GM21447 (cell line): ENCODE measurements at regions not wholly inside any gene's neighbourhood (a gene's known extent, or its start where the extent isn't known, plus 50 kb on each side); places are given as distances from the start of the nearest gene placed in this dataset.

Source experiments
- ATAC-seq: cut with Tn5 transposase; IDR thresholded peaks from one replicate; pipeline ENCODE4 v1.9.1; 2021; ENCODE audit not compliant: unreplicated experiment

DNA sequence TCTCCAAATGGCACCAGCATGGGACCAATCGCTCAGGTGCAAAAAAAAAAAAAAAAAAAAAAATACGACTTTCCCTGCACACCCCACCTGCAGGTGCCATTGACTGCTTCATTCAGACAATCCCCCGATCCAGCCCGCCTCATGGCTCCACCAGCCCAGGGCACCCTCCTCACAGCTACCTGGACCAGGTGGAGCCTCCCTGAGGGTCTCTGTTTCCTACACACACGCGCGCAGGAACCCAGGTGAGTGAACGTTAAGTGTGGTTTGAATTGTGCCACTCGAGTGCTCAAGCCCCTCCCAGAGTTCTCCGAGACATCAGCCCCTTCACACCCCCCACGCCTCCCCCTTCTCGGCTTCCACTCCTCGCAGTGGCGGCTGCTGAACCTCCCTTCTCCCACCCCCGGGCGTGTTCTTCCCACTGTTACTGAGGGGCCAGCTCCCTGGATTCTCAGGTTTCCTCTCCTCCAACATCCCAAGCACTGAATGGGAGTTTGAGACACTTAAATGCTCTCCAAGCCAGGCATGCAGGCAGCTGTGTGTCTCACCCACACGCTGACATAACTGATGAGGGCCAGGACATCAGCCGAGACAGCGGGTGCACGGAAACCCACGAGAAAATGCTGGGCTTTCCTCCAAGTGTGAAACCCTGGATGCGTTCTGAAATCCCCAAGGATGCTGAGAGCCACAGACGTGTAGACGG is 88.8 kb upstream of the SNTG2 start:
- ATAC-seq, result no peak

GRCh38 chr2:860259-860855 is 90.3 kb upstream of the SNTG2 start:
- ATAC-seq, result no peak

- ATAC-seq, result no peak
Measured at GRCh38 chr2:858646-859045, 92.0 kb upstream of the SNTG2 start.

- no peak for ATAC-seq
Measured at GRCh38 chr2:857937-858336, 92.7 kb upstream of the SNTG2 start.

DNA sequence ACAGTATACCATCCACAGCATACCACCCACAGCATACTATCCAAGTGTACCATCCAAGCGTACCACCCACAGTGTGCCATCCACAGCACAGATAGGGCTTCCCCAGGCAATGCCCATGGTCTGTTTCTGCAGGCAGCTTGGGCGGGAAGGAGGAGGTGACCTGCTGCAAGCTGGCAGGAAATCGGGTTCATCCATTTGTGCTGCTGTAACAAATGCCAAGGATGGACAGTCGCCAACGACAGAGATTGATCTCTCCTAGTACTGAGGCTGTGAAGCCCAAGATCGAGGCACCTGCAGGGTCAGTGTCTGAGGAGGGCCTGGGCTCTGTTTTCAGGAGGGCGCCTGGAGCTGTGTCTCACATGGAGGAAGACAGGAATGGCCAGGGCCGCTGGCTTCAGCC is 93.6 kb upstream of the SNTG2 start:
- no peak for ATAC-seq

DNA sequence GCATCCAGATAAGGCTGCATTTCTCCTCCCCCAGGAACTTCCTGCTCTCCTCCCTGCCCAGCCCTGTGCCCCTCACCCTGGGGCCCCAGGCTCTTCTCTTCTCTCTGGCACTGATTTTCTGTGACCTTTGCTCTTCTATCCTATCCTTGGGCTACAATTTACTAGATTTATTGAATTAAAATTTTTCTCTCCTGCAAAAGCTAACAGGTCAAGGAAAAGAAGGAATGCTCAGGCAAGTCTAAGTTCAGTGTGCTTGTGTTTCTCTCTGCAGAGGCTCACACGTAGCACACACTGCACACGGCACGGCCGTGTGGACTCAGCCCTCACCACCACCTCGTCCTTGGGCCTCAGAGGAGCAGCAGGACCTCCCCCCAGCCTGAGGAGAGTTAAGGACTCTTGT is 94.2 kb upstream of the SNTG2 start:
- ATAC-seq, result no peak

- no peak for ATAC-seq
Measured at GRCh38 chr2:856041-856440, 94.6 kb upstream of the SNTG2 start.

- ATAC-seq, result no peak
Measured at GRCh38 chr2:855177-855576, 95.5 kb upstream of the SNTG2 start.

GRCh38 chr2:854460-854859 is 96.2 kb upstream of the SNTG2 start:
- no peak for ATAC-seq

- no peak for ATAC-seq
Measured at GRCh38 chr2:853203-853870, 97.3 kb upstream of the SNTG2 start.

- no peak for ATAC-seq
Measured at GRCh38 chr2:852168-852567, 98.5 kb upstream of the SNTG2 start.

GRCh38 chr2:851680-852079 is 99.0 kb upstream of the SNTG2 start:
- ATAC-seq, result no peak

GRCh38 chr2:851078-851477 is 99.6 kb upstream of the SNTG2 start:
- ATAC-seq, result no peak

GRCh38 chr2:850429-850828 is 100.2 kb upstream of the SNTG2 start:
- no peak for ATAC-seq

- no peak for ATAC-seq
Measured at GRCh38 chr2:848099-848498, 102.5 kb upstream of the SNTG2 start.

DNA sequence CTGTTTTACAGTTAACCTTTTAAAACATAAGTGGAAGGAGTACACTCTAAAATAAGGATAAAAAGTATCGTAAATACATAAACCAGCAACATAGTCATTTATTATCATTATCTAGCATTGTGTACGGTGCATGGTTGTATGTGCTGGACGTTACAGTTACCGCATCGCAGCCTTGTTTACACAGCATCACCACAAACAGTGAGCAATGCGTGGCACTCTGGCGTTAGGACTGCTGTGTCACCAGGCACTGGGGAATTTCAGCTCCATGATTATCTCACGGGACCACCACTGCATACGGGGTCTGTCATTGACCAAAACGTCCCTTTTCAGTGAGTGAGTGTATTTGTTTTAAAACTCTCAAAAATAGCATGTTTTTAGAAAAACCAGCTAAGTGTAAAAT is 103.0 kb upstream of the SNTG2 start:
- no peak for ATAC-seq

DNA sequence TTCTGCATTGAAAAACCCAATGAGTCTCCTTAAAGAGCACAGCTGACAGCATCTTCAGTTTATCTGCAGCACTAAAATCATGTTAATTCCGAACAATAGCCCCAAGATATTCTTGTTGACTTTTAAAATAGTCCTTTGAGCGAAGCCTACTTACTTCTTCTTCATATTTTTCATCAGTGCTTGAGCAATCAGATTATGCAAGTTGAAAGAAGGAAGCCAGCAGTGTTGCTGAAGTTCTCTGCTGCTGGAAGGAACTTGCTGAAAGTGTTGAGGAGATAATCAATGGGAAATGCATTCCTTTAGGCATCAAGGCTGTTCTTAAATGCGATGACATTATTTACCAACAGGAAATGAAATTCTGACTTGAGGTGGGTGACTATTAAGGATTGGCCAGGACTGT is 105.9 kb upstream of the SNTG2 start:
- ATAC-seq, result no peak

DNA sequence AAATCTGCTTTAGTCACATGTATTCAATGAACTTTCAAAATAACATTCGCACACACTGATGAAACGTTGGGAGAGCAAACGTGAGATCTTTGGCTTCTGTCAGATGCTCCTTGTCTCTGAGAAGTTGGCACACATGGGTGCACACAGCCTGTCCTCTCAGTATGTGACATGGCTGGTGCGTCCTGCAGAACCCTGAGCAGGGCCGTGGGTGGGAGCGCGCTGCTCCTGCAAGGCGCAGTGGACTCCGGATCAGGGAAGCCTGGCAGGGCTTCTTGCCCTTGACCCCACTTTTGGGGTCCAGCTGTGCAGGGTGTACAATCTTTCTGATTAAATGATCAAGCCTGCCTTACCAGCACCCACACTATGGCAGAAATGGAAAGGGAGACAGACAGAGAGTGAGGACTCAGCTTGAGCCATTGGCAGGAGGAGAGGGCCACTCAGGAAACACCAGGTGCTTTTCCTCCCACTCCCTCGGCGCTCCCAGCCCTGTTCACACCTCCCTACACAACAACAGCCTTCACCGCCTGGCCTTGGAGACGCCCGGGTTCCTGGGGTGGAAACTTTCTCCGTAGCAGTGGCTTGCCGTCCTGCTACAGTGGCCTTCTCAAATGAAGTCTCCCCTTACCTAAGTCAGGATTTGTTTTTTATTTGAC is 108.4 kb upstream of the SNTG2 start:
- ATAC-seq, result no peak

- no peak for ATAC-seq
Measured at GRCh38 chr2:841036-841435, 109.6 kb upstream of the SNTG2 start.

DNA sequence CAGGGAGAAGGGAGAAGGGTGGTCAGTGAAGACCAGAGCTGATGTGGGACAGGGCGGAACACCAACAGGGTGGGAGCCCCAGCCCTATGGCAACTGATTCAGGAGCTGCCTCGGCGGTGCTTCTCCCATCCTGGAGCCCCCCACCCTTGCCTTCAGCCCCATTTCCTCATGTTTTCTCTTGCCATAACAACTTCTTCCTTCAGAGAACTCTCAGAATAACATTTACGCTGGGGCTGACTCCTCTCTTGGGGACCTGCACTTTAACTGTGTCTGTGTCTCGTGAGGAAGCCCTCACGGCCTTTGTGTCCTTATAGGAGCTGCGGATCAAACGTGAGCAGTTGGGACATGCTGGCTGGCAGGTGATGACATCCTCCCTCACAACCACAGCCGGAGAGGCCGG is 116.4 kb upstream of the SNTG2 start:
- ATAC-seq, result no peak

DNA sequence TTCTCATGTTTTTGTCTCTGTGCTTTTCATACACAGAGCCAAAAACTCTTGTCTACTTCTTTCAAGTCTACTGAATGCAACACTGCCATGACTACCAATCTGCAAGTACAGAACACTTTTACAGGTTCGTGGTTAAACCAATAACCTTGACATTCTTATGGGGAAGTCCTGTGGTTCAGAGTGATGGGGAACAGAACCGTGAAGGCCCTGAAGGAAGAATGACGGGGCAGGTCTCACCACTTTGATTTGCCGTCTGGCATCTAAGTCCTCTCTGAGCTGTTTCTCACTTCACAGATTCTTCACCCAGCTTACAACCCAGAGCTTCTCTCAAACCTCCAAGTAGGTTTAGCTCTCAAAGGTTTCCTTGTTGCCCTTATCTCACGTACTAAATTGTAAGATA is 117.5 kb upstream of the SNTG2 start:
- no peak for ATAC-seq

DNA sequence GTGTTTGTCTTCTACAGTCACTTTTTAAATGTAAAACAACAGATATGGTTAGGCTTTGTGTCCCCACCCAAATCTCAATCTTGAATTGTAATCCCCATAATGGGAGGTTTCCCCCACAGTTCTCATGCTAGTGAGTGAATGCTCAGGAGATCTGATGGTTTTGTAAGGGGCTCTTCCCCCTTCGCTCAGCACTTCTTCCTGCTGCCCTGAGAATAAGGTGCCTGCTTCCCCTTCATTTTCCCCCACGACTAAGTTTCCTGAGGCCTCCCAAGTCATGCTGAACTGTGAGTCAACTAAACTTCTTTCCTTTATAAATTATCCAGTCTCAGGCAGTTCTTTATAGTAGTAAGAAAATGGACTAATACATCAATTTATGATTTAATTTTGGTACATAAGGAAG is 118.0 kb upstream of the SNTG2 start:
- no peak for ATAC-seq
